ENCODE measurements at regions not wholly inside any gene's neighbourhood (a gene's known extent, or its start where the extent isn't known, plus 50 kb on each side); places are given as distances from the start of the nearest gene placed in this dataset.
"Not testable (repeated sequence)": the region's sequence is repeated elsewhere in the genome, so short reads cannot be mapped to it uniquely, and the experiment has no call there.

DNA sequence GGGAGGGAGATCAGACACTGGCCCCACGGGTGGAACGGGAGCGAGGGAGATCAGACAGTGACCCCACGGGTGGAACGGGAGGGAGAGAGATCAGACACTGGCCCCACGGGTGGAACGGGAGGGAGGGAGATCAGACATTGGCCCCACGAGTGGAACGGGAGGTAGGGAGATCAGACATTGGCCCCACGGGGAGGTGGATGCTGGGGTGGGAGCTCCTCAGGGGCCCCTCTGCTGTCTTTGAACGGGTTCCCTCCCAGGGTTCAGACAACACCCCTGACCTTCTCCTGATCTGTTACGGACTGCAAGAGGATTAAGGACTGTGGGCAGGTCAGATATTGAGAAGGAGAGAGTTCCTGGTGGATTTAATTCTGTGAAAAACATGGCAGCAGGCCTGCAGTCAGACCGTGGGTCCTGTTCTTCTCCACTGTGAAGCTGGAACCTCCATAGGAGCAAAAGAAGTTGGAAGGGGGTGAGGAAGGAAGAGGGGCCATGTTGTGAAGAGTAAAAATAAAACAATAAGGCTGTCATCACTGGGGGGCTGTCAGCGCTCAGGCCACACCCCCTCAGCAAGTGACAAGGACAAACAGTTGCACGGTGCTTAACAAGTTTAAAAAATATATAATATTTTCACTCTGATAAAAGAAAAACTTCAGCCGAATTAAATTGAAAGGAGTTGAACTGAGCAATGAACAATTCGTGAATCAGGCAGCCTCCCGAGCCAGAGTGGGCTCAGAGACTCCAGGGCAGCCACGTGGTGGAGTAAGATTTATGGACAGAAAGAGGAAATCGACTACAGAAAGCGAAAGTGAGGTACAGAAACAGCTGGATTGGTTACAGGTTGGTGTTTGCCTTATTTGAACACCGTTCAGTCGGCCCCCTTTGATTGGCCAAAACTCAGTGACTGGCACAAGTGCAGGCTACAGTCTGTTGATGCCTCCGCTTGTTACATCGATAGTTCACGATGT lies 348.7 kb upstream of the TNRC6C start:
- no peak for DNase-seq

DNA sequence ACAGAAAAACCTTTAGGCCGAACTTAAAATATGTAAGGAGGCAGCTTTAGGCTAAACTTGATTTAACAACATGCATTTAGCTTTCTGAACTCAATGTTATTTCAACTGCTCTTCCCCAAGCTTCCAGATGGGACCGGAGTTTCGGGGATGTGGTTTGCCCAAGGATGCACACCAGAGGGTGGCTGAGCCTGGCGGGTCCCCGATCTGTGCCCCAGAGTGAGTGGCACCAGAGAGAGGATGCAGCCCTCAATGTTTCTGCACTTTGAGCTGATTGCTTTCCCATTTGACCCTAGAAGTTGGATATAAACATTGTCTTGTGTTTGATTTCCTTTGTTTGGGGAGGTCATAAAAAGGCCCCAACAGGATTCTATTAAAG lies 348.0 kb upstream of the TNRC6C start:
- no peak for DNase-seq

DNA sequence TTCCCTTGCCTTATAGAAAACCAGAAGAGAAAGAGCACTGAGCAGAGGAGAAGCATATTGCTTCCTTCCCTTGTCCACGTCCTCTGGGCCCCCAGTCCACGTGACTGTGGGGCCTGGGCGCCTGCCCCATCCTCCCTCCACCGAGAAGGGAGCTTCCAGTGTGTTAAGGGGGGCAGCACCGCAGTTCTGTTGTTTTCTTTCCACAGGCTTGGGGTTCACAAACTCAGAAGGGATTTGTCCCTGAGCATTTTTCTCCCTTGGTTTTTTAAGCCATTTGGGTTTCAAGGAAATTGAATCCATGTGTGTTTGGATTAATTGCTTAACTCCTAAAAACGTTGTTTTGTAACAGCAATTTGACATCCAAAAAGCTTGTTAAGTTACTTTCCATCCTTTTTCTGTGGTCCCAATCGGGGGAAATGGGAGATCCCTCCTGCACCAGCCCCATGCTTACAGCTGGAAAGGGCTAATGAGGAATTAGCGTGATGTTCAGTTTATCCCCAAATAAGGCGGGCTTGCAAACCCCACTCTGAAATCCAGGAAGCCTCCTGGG lies 347.5 kb upstream of the TNRC6C start:
- DNase-seq = no peak

DNA sequence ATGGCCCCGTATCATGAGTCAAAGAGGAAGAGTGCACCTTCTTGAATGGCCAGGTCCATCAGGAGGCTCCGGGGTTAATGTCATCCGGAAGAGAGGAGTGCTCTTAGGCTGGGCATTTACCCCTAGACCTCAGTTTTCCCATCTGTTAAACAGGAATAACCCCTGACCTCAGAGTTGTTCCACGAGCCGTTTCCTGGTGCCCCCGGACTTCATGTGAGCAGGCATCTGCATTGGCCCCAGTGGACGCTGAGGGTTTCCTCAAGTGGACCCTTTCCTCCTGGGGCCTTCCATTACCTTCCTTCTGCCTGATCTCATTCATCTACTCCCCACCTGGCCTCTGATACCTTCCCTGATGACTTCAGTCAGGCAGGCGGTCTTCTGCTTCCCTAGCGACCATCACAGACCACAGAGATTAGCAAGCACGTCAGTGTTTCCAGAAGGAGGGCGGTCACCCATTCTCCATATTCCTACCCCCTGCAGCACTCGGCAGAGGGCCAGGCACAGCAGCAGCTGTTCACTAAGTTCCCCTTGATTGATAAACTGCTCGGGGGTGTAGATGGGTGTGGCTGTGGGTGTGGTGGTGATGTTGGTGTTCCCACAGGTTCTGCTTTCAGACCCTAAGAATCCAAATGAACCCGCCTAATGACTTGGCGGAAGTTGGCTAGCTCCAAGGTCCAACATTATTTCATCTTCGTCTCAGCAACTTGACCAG lies 346.6 kb upstream of the TNRC6C start:
- DNase-seq = no peak

DNA sequence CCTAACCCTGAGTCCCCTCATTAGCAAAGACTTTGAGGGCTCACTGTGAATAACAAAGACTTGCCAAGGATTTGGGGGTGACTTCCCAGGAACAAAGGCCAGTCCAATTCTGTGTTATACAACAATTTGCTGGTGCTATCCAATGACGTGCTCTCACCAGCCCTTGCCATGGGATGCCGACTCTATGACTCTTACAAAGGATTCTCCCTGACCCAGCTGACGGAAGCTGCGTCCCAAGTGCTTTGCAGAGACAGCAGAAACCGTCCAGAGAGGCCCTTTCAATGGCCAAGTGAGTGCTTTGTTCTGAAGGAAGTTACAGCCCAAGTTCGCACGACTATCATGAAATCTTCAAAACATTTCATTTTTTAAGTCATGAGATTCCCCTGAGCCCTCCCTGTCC lies 345.3 kb upstream of the TNRC6C start:
- DNase-seq = no peak

DNA sequence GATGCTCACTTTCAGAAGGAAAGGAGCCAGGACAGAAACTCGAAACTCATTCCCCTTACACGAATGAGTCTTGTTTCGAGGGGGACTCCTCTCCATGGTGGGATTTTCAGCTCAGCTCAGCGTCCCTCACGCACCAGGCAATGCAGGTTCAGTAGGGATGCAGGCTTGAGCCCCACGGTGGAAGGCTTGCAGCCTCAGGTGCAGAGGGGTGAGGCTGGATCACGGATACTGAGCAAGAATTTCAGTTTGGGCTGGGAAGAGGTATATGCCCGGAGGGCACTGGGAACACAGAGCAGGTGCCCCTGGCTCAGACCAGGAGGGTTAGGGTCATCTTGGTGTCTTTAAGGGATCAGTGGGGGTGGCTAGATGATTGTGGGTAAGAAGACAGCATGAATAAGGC lies 344.9 kb upstream of the TNRC6C start:
- DNase-seq = no peak

DNA sequence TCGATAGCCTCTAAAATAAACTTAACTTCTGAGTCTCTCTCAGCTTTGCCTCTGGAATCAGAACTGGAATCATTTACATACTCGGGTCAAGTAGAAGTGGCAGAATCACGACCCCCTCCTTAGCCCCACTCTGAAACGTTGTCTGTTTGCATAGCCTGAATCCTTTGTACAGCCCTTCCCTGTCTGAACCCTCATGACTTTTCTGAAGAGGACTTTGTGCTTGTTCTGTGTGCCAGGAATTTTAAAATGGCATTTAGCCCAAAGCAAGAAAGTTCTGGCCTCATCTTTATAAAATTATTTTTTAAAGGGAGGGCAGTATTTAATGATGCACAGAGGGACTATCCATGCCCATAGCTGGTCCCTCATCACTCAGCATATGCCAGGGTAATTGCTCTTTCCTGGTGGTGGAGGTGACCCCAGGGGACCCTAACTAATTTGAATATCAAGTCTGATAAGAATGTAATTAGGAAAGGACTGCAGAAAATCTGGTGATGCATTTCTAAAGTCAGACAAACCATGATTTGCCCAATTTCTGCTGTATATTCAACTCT lies 342.7 kb upstream of the TNRC6C start:
- no peak for DNase-seq

DNA sequence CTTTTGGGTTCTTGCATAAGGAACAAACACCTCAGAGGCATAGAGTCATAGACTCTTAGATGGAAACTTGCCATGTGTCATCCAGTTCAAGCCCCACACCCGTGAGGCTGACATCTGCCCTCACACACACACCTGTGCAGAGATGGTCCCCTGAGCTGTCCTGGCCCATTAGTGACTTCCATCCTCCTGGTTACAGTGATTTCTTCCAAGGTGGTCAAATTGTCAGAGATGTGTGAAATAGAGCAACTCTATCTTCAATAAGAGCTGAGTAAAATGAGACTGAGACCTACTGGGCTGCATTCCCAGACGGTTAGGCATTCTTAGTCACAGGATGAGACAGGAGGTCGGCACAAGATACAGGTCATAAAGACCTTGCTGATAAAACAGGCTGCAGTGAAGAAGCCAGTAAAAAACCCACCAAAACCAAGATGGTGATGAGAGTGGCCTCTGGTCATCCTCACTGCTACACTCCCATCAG lies 342.2 kb upstream of the TNRC6C start:
- DNase-seq = no peak

DNA sequence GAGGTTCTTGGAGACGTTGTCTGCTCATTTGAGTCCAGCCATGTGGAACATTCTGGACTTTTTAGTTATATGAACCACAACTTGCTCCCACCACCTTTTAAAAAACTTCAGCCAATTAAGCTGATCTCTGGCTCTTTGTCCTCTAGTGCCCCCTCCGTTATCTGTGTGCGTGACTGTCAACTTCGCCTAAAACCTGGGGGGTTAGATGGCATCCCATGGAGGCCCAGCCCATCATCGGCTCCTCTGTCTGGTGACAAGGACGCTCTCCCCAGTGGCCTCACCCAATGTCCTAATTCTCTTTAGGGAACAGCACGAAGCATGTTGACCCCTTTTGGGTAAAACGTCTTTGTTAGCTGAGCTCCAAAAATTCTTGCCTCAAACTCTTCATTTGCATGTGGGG lies 341.0 kb upstream of the TNRC6C start:
- DNase-seq = no peak

DNA sequence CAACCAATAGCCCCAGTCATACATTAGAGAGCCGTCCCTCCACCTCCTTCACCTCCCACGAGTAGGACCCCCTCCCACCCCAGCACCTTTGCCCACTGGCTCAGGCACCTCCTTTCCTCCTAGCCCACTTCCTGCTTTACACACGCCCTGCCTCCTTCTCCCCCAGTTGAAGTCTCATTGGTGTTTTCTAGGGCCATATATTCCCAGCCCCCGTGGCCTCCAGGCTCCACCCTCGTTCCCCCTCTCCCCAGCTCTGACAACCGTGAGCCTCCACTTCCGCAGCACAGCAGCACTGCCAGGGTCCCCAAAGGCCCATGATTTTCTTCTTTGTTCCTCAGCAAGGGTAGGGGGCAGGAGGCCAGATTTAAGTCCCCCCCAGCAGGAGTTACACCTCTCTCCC lies 340.3 kb upstream of the TNRC6C start:
- DNase-seq = no peak

DNA sequence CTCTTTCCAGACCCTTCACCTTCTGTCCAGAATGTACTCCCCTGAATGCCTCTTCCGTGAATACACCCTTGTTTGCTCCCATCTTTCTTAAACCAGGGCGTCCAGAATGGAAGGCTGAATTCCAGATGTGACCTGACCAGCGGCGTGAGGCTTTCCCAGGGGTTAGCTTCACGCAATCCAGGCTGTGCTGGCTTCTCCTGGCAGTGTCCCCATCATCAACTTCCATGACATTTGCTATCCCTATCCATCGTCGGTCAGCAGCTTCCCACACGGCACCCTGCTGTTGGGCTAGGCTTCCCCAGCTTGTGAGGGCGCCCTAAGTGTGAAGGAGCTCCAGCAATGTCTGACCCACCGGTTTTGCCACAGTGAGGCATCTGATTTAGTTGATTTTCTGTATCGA lies 339.8 kb upstream of the TNRC6C start:
- no peak for DNase-seq

DNA sequence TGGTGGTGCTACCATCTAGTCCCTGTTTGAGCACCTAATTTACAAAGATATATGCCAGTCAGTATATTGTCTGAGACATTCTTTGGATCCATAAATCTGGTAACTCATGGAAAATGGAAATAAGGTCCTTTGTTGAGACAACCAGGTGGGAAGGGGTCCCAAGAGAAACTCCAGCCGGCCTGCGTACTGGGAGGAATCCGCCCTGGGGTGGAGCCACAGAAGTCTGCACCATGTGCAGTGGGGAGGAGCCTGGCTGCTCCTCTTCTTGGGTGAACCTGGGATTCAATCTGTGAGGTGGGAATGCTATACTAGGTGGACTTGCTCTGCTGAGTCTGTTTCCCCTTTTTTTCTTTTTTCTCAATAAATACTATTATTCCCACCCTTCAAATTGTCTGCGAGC lies 339.2 kb upstream of the TNRC6C start:
- no peak for DNase-seq

DNA sequence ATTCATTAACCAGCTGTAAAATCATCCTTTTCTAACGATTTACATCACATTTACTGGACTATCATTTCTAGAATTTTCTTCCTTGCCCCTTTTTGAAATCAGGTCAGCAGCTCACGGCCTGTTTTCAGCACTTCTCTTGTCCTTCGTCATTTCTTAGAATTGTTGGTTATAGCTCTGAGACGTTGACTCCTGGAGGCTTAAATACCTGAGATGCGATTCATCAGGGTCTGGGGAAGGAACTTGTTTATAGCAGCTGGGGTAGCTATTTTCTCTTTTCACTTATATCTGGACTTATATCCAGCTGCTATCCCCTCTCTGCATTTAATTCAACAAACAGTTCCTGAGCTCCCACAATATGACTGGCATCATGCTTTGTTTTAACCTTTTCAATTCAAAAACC lies 338.7 kb upstream of the TNRC6C start:
- DNase-seq = no peak

DNA sequence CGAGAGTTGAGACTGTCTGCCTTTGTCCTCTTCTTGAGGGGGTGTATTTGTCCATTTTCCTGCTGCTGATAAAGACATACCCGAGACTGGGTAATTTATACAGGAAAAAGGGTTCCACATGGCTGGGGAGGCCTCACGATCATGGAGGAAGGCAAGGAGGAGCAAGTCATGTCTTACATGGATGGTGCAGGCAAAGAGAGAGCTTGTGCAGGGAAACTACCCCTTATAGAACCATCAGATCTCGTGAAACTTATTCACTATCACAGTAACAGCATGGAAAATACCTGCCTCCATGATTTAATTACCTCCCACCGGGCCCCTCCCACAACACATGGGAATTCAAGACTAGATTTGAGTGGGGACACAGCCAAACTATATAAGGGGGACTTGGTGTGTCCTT lies 338.2 kb upstream of the TNRC6C start:
- DNase-seq = no peak

DNA sequence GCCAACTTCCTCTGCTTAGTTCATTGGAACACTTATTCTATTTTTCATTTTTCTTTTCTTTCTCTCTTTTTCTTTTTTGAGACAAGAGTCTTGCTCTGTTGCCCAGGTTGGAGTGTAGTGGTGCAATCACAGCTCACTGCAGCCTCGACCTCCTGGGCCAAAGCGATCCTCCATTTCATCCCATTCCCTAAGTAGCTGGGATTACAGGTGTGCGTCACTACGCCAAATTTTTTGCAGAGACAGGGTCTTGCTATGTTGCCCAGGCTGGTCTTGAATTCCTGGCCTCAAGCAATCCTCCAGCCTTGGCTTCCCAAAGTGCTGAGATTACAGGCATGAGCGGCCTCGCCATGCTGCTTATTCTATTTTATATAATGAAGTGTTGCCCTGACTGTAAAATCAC lies 336.4 kb upstream of the TNRC6C start:
- DNase-seq = not testable (repeated sequence)

DNA sequence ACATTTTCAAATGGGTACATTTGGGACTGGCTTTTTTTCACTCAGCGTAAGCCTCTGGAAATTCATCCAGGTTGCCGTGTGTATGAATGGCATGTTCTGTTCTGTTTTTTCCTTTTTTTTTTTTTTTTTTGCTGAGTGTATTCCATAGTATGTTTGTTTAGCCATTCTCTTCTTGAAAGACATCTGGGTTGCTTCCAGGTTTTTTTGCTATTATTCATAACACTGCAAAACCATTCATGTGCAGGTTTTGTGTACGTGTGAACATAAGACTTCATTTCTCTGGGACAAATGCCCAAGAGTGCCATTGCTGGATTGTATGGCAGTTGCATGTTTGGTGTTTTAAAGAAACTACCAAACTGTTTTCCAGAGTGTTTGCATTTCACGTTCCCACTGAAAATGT lies 335.9 kb upstream of the TNRC6C start:
- no peak for DNase-seq

DNA sequence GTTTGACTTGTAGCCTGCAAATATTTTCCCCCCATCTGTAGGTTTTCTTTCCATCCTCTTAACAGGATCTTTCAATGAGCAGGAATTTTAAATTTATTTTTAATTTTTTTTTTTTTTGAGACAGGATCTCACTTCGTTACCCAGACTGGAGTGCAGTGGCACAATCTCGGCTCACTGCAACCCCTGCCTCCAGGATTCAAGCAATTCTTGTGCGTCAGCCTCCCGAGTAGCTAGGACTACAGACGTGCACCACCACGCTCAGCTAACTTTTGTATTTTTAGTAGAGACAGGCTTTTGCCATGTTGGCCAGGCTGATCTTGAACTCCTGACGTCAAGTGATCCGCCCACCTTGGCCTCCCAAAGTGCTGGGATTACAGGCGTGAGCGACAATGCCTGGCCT lies 335.2 kb upstream of the TNRC6C start:
- DNase-seq = not testable (repeated sequence)

DNA sequence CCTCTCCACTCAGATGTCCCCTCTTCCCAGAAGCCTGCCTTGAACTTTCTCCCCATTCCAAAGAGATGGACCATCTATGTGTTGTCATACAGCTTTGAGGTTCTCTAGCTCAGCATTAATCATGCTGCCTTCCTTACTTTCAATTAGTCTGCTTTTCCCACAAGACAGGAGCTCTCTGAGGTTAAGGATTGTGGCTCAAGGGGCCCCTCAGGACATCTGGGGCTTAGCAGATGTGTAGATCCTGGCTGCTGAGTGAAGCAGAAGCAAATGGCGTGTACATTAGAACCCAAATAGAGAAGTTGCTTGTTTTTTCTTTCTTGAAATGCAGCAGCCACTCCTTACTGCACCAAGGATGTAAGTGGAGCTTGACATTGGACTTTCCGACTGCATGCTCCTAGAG lies 330.5 kb upstream of the TNRC6C start:
- DNase-seq = peak in 1 of 2 experiments; percentile 33

DNA sequence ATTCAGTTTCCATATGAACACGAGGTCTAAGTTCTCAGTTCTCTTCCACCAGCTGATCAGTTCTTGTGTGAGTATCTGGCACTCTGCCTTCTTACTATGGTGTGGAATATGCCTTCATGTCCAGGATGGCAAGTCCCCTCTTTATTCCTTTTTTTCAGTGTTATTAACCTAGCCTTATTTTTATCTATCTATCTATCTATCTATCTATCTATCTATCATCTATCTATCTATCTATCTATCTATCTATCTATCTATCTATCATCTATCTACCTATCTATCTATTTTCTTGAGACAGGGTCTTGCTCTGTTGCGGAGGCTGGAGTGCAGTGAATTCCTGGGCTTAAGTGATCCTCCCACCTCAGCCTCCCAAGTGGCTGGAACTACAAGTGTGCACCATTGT lies 329.2 kb upstream of the TNRC6C start:
- not testable (repeated sequence) for DNase-seq

DNA sequence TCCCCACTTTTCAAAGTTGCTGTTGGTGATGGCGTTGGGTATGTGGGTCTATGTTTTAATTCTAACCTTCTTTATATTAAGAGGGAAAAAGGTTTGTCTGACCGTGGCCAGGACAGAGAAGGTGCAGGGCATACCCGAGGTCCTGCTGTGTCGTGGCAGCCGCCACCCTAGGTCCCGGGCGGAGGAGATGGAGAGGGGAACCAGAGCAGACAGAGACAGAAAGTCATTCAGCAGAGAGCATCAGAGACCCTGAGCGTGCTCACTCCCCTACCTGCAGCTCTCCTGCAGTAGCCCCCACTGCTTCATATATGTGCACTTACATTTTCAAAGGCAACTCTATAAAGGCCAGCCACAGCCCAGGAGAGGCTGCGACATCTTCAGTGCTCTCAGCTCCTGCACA lies 327.2 kb upstream of the TNRC6C start:
- no peak for DNase-seq

DNA sequence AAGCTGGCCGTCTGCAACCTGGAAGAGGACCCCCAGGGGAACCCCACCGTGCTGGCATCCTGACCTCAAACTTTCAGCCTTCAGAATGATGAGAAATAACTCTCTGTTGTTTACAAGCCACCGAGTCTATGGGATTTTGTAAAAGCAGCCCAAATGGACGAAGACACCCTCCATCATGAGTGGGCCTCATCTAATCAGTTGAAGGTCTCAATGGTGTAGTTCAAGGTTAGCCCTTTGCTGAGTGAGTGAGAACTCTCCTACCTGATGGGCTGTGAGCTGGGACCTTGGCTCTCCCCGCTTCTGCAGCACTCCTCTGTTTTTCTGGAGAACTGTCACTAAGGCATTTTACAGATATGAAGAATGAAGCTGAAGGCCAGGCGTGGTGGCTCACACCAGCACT lies 325.9 kb upstream of the TNRC6C start:
- no peak for DNase-seq

DNA sequence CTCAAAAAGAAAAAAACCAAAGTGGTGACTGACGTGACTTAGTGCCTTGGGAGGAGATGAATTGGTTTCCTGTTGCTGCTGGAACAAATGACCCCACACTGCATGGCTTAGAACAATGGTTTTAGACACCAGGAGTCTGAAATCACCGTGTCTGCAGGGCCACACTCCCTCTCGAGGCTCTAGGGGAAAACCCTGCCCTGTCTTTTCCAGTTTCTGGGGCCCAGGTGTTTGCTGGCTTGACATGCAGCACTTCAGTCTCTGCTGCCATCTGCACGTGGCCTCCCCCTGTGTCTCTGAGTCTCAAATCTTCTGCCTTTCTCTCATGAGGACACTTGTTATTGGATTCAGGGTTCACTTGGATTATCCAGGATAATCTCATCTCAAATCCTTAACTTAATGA lies 323.8 kb upstream of the TNRC6C start:
- DNase-seq = peak; percentile 100

DNA sequence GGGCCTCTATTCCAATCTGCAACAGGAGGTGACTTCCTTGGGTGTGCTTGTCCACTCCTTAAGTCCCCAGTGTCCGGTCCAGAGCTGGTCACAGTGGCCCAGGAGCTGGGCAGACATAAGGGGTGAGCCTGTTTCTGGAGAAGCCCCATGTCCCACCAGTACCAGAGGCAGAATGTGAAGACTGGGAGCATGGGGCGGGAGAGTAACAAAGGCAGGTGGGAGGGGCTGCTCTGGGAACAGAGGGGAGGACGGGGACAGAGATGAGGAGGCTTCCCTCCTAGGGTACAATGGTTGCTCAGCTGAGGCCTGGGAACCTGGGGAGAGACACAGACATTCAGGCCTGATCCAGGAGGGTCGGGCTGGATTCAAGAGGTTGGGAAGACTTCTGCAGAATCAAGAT lies 323.3 kb upstream of the TNRC6C start:
- DNase-seq = peak in 1 of 2 experiments; percentile 92

DNA sequence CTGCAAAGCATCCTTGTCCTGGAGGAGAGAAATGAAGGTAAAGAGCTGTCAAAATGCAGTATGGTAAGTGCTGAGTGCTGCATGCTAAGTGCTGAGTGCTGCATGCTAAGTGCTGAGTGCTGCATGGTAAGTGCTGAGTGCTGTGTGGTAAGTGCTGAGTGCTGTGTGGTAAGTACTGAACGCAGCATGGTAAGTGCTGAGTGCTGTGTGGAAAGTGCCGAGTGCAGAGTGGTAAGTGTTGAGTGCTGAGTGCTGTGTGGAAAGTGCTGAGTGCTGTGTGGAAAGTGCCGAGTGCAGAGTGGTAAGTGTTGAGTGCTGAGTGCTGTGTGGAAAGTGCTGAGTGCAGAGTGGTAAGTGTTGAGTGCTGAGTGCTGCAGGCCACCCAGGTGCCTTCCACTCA lies 322.7 kb upstream of the TNRC6C start:
- DNase-seq = not testable (repeated sequence)

Measured in NCI-H524 (cell line).